ENCODE measurements at regions not wholly inside any gene's neighbourhood (a gene's known extent, or its start where the extent isn't known, plus 50 kb on each side); places are given as distances from the start of the nearest gene placed in this dataset.
A peak's percentile ranks its signal among the peaks of the same experiment; 100 is the strongest.

- DNase-seq = no peak
Measured at GRCh38 chr2:17124575-17125318, 393.5 kb downstream of the RAD51AP2 start.

DNA sequence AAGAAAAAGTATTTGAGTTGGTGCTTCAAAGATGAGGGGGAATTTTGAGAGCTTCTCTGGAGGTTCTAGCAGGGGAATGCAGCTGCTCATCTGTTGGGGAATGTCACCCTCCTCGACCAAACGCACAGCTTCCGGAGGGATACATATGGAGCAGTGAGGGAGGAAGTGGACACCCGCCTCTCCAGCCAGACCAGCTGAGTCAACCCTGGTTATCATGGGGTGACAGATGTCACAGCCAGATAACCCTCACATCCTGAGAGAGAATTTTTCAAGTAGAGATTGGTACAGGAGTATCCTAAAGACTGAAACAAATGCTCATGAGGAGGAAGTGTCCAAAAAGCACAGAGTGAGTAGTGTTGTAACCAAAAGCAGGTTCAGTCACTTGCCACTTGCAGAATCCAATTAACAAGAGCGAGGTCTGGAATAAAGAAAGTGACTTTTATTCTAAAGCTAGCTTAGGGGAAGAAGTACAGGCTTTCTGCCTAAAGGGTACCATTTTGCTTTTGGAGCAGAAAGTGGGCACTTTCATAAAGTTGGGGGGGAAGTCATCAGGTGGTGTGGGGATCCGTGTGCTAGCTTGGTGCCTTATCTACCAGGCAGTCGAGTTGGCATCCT lies 395.2 kb downstream of the RAD51AP2 start:
- DNase-seq = no peak

- no peak for DNase-seq
Measured at GRCh38 chr2:17115466-17115865, 402.8 kb downstream of the RAD51AP2 start.

DNA sequence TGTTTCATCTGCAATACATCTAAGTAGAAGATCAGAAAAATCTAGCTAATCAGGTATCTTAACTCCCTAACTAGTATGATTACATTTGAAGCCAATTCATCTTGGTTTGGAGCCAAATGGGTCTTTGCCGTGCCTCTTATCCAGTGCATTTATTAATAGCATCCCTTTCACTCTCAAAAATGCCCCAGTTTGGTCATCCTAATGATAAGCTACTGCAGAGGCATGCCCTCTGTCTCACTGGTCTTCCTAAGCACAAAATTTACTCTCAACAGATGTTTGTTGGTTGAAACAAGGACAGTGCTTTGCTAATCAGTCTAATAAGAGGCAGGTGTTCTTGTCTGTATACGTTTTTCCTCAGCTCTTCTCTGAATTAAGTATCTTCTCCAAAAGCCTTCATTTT lies 403.2 kb downstream of the RAD51AP2 start:
- no peak for DNase-seq

GRCh38 chr2:17107871-17108270 lies 410.4 kb downstream of the RAD51AP2 start:
- DNase-seq = no peak

GRCh38 chr2:17107151-17107550 lies 411.1 kb downstream of the RAD51AP2 start:
- DNase-seq = no peak

DNA sequence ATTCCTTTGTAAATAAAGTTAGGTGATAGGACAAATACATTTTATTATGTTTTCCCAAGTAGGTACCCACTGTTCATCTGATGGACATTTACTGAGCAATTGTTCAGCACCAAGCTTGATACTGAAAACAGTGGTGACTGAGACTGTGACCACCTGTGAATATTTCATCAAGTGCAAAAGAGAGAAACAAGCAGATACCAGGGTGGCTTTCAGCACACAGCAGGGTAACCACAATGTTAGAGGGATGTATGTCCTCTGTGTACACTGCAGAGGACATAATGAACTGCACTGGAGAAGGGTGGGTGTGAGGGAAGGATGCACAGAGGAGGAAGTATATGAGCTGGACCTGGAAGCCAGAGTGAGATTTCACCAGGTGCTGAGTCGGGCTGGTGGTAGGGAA lies 411.8 kb downstream of the RAD51AP2 start:
- no peak for DNase-seq

GRCh38 chr2:17104454-17104853 lies 413.8 kb downstream of the RAD51AP2 start:
- DNase-seq = no peak

DNA sequence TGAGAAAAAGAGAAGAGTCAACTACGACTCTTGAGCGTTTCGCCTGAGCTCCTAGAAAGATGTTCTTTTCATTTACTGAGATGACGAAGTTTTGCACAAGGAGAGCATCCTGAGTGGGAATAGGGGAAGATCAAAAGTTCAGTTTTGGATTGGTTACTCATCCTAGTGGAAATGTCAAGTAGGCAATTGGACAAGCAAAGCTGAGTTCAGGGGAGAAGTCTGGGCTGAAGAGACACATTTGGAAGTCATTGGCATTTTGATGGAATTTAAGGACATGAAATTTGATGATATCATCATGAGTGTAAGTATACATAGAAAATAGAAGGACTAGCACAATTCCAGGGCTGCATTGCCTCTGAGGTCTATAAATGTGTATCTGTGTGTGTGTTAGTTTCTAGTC lies 416.6 kb downstream of the RAD51AP2 start:
- DNase-seq = no peak

DNA sequence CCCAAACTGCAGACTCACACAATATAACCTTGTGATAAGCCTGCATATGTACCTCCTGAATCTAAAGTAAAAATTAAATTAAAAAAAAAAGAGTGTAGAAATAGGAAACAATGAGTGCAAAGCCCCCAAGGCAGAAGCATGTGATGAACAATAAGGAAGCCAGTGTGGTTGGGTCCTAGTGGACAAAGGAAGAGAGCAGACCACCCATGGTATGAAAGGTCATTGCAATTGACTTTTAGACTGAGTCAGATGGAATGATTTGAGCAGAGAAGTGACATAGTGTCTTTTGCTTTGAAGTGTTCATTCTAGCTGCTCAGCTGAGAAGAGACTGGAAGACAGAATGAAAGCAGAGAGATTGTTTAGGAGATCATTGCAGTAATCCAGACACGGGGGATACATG lies 417.1 kb downstream of the RAD51AP2 start:
- no peak for DNase-seq

DNA sequence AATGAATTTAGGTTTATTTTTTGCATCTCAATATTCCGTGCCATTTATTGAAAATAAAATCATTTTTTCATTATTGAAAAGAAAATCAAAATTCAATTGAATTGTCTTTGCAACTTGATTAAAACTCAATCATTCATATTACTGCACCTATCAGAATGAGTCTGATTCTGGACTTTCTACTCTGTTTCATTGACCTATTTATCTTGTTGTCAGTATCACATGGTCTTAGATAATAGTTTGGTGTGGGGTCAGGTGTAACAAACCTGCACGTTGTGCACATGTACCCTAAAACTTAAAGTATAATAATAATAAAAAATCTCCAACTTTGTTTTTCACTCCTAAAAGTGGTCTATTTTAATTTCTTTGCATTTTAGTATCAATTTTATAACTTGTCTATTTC lies 422.9 kb downstream of the RAD51AP2 start:
- DNase-seq = no peak

GRCh38 chr2:17093712-17094111 lies 424.5 kb downstream of the RAD51AP2 start:
- no peak for DNase-seq

DNA sequence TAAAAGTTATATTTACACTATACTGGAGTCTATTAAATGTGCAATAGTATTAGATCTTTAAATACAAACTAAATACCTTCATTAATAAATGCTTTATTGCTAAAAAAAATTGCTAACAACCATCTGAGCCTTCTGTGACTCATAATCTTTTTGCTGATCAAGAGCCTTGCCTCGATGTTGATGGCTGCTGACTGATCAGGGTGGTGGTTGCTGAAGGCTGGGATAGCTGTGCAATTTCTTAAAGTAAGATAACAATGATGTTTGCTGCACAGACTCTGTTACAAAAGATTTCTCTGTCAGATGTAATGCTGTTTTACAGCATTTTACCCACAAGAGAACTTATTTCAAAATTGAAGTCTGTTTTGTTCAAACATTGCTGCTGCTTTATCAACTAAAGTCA lies 421.4 kb upstream of the CYRIA start:
- no peak for DNase-seq

- DNase-seq = no peak
Measured at GRCh38 chr2:17085546-17086202, 420.0 kb upstream of the CYRIA start.

- DNase-seq = no peak
Measured at GRCh38 chr2:17084877-17085276, 419.2 kb upstream of the CYRIA start.

- DNase-seq = peak; percentile 12
Measured at GRCh38 chr2:17083902-17084301, 418.3 kb upstream of the CYRIA start.

- DNase-seq = no peak
Measured at GRCh38 chr2:17079262-17079661, 413.6 kb upstream of the CYRIA start.

- DNase-seq = no peak
Measured at GRCh38 chr2:17076533-17076932, 410.9 kb upstream of the CYRIA start.

- DNase-seq = no peak
Measured at GRCh38 chr2:17070711-17071110, 405.1 kb upstream of the CYRIA start.

GRCh38 chr2:17069564-17069963 lies 403.9 kb upstream of the CYRIA start:
- no peak for DNase-seq

- DNase-seq = no peak
Measured at GRCh38 chr2:17068021-17068420, 402.4 kb upstream of the CYRIA start.

DNA sequence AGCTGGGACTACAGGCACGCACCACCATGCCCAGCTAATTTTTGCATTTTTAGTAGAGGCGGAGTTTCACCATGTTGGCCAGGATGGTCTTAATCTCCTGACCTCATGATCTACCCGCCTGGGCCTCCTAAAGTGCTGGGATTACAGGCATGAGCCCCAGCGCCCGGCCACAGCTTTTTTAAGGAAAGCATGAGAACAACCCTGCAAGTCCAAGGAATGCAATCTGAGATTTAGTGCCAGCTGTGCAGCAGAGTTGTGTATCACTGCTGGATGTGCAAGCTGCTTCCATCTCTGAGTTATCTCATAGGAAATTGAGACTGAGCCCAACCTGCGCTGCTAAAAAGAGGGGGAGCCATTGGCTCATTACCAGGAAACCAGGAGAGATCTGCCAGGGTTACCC lies 399.9 kb upstream of the CYRIA start:
- no peak for DNase-seq

DNA sequence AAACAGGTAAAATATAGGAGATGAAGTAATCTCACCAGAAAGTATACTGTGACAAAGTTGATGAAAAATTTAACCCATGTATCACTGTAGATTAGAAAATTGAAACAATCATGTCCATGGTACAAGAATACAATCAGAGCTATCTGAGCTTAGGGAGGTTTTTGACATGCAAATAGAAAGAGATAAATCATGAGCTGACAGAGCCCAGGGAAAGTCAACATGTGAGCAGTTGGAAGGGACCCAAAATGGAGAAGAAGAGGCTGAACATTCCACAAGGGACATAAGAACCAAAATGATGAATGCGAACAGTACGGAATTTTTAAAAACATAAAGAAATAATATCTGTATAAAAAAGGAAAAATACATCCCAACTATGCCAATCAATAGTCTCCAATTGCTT lies 395.4 kb upstream of the CYRIA start:
- DNase-seq = no peak

DNA sequence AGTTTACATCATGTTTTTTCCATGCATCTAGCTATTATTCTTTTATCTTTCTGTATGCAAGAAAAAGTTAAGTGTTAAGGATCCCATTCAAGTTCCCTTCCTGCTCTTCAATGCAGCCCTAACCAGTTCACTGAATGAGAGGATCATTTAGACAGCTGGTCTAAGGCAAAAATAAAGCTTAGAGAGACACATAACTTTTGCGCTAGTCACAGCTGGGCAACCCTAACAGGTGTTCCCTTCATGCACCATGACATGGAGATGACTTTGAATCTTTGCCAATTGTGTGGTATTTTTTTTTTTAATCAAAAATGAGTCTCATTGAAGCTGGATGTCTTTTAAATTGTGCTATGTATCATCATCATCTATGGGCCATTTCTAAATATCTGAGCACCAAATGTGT lies 393.8 kb upstream of the CYRIA start:
- DNase-seq = no peak
